Trophoblast cell (in vitro differentiated cells and primary cell): ENCODE measurements at regions not wholly inside any gene's neighbourhood (a gene's known extent, or its start where the extent isn't known, plus 50 kb on each side); places are given as distances from the start of the nearest gene placed in this dataset.

Experiments
- DNase-seq, 2 donors: peaks; one replicate each; pipeline ENCODE4 v3.0.0-alpha.2; 2016
- H2AFZ ChIP-seq: 2 replicates; pipeline ENCODE4 v1.6.1; 2013; ENCODE audit warnings: low read length, moderate library complexity, mild to moderate bottlenecking; ENCODE audit not compliant: insufficient read depth, poor library complexity
- H2AK5ac ChIP-seq: 2 replicates; pipeline ENCODE4 v1.6.1; 2013; ENCODE audit warnings: mild to moderate bottlenecking, low read length
- H2BK120ac ChIP-seq: 2 replicates; pipeline ENCODE4 v1.6.1; 2013; ENCODE audit warnings: low read length, mild to moderate bottlenecking, moderate library complexity; ENCODE audit not compliant: insufficient read depth, poor library complexity
- H2BK12ac ChIP-seq: 2 replicates; pipeline ENCODE4 v1.6.1; 2013; ENCODE audit warnings: mild to moderate bottlenecking, low read length, moderate library complexity
- H2BK5ac ChIP-seq: 2 replicates; pipeline ENCODE4 v1.6.1; 2013; ENCODE audit warnings: low read length, low read depth, moderate library complexity, mild to moderate bottlenecking; ENCODE audit not compliant: poor library complexity
- H3K14ac ChIP-seq: 2 replicates; pipeline ENCODE4 v1.6.1; 2013; ENCODE audit warnings: mild to moderate bottlenecking, low read length
- H3K18ac ChIP-seq: 2 replicates; pipeline ENCODE4 v1.6.1; 2013; ENCODE audit warnings: mild to moderate bottlenecking, low read length
- H3K23ac ChIP-seq: 2 replicates; pipeline ENCODE4 v1.6.1; 2013; ENCODE audit warnings: low read length
- H3K27ac ChIP-seq: 2 replicates; pipeline ENCODE4 v1.5.1; 2013; ENCODE audit warnings: low read depth, mild to moderate bottlenecking, inconsistent platforms, low read length, moderate library complexity
- H3K27me3 ChIP-seq: 2 replicates; pipeline ENCODE4 v1.6.1; 2013; ENCODE audit warnings: inconsistent platforms, mild to moderate bottlenecking, low read length, moderate library complexity; ENCODE audit not compliant: insufficient read depth
- H3K36me3 ChIP-seq, 2 experiments: 1 replicate in 1 of 2; 2 replicates in 1 of 2; pipeline ENCODE4 v1.6.1; 2013; ENCODE audit warnings: low read length in 2 of 2, mild to moderate bottlenecking in 2 of 2, moderate library complexity in 1 of 2; ENCODE audit not compliant: insufficient read depth in 2 of 2, control insufficient read depth in 1 of 2
- H3K4ac ChIP-seq: 2 replicates; pipeline ENCODE4 v1.6.1; 2013; ENCODE audit warnings: low read depth, mild to moderate bottlenecking, low read length, moderate library complexity
- H3K4me1 ChIP-seq, 2 experiments: 1 replicate in 1 of 2; 2 replicates in 1 of 2; pipeline ENCODE4 v1.6.1; 2013; ENCODE audit warnings: low read length in 2 of 2, mild to moderate bottlenecking in 2 of 2, moderate library complexity in 1 of 2; ENCODE audit not compliant: insufficient read depth in 2 of 2, control insufficient read depth in 1 of 2
- H3K4me2 ChIP-seq: 2 replicates; pipeline ENCODE4 v1.6.1; 2013; ENCODE audit warnings: inconsistent platforms, mild to moderate bottlenecking, low read length, moderate library complexity
- H3K4me3 ChIP-seq: 2 replicates; pipeline ENCODE4 v1.5.1; 2013; ENCODE audit warnings: mild to moderate bottlenecking, low read depth, low read length, inconsistent platforms
- H3K79me1 ChIP-seq: one replicate; pipeline ENCODE4 v1.6.1; 2013; ENCODE audit warnings: low read length
- H3K79me2 ChIP-seq: 2 replicates; pipeline ENCODE4 v1.6.1; 2013; ENCODE audit warnings: low read length, mild to moderate bottlenecking; ENCODE audit not compliant: control insufficient read depth, insufficient read depth, poor library complexity
- H3K9ac ChIP-seq: 2 replicates; pipeline ENCODE4 v1.6.1; 2013; ENCODE audit warnings: mild to moderate bottlenecking, low read length
- H3K9me3 ChIP-seq: 2 replicates; pipeline ENCODE4 v1.6.1; 2013; ENCODE audit warnings: low read depth, mild to moderate bottlenecking, control low read depth, inconsistent platforms, low read length; ENCODE audit not compliant: insufficient read depth
- H4K12ac ChIP-seq: 2 replicates; pipeline ENCODE4 v1.6.1; 2013; ENCODE audit warnings: low read depth, mild to moderate bottlenecking, low read length, moderate library complexity
- H4K8ac ChIP-seq: 2 replicates; pipeline ENCODE4 v1.6.1; 2013; ENCODE audit warnings: low read depth, mild to moderate bottlenecking, low read length, moderate library complexity
- H4K91ac ChIP-seq: one replicate; pipeline ENCODE4 v1.6.1; 2013; ENCODE audit warnings: low read depth, mild to moderate bottlenecking, low read length, moderate library complexity
- WGBS: extraction: QIAGEN DNeasy Blood & Tissue Kit; methylation state at CpG from one replicate; pipeline ENCODE4 v1.1.7; 2013; ENCODE audit warnings: missing lambda C conversion rate; ENCODE audit not compliant: insufficient read length, insufficient coverage; ENCODE audit errors: extremely low coverage; 5-methylcytosine and 5-hydroxymethylcytosine counted together

DNA sequence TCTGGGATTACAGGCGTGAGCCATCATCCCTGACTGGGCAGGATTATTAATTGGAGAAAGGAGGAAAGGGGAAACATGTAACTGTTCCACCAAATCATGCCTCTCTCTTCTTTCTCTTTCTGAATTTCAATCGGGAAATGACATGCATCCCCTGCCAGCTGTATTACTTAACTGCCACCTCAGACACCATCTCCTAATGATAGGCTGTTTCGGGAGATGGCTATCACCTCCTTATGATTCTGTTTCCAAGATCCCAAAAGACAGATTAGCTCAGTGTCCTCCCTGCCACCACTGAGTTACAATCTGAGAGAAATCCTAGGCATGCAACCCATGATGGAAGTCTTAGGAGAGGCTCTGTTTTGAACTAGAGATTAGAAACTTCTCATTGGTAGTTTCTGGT is 67.5 kb downstream of the MIS18A start:
- Histone ChIP-seq H3K36me3 (no peaks in the 10 kb centered on the region), H3K4me3 (no peak overlapping the region), H3K79me2 (no peaks in the 10 kb centered on the region), H3K79me1 (no peaks in the 10 kb centered on the region), H2AK5ac (no peak overlapping the region), H3K9ac (no peak overlapping the region), H3K27ac (no peak overlapping the region), H2AFZ (no peak overlapping the region), H3K23ac (no peak overlapping the region), H3K14ac (no peak overlapping the region), H4K8ac (no peak overlapping the region), H3K18ac (no peak overlapping the region), H3K4me1 (no peaks in the 10 kb centered on the region), H4K12ac (no peak overlapping the region), H3K4ac (no peak overlapping the region), H3K27me3 (no peaks in the 10 kb centered on the region), H2BK5ac (no peak overlapping the region), H3K9me3 (no peaks in the 10 kb centered on the region), H2BK12ac (no peak overlapping the region), H3K4me2 (no peak overlapping the region), H4K91ac (no peak overlapping the region), H2BK120ac (no peak overlapping the region)
- no CpG with 5 or more reads among the region's 3 CpGs for WGBS
- peak in 1 of 2 donors; percentile 24 for DNase-seq

GRCh38 chr21:32209580-32209979 is 69.3 kb downstream of the MIS18A start:
- no peak overlapping the region for H3K4ac ChIP-seq
- H3K36me3 ChIP-seq: no peaks in the 10 kb centered on the region
- H2BK12ac ChIP-seq: no peak overlapping the region
- H3K4me1 ChIP-seq: no peaks in the 10 kb centered on the region
- no peaks in the 10 kb centered on the region for H3K27me3 ChIP-seq
- H2BK120ac ChIP-seq: no peak overlapping the region
- no CpG with 5 or more reads among the region's 4 CpGs for WGBS
- no peaks in the 10 kb centered on the region for H3K79me1 ChIP-seq
- H4K8ac ChIP-seq: no peak overlapping the region
- no peak overlapping the region for H4K91ac ChIP-seq
- H3K23ac ChIP-seq: no peak overlapping the region
- H3K27ac ChIP-seq: no peak overlapping the region
- H3K9ac ChIP-seq: no peak overlapping the region
- H3K79me2 ChIP-seq: no peaks in the 10 kb centered on the region
- H3K14ac ChIP-seq: no peak overlapping the region
- H3K18ac ChIP-seq: no peak overlapping the region
- DNase-seq: no peak
- H2AK5ac ChIP-seq: no peak overlapping the region
- H3K9me3 ChIP-seq: no peaks in the 10 kb centered on the region
- no peak overlapping the region for H2AFZ ChIP-seq
- H3K4me3 ChIP-seq: no peak overlapping the region
- H2BK5ac ChIP-seq: no peak overlapping the region
- no peak overlapping the region for H4K12ac ChIP-seq
- H3K4me2 ChIP-seq: no peak overlapping the region

GRCh38 chr21:32207406-32207716 is 71.5 kb downstream of the MIS18A start:
- Histone ChIP-seq H2BK5ac (no peak overlapping the region), H3K23ac (no peak overlapping the region), H2BK12ac (no peak overlapping the region), H3K4ac (no peak overlapping the region), H3K4me3 (no peak overlapping the region), H3K14ac (no peak overlapping the region), H3K9ac (no peak overlapping the region), H2AFZ (no peak overlapping the region), H3K79me2 (no peaks in the 10 kb centered on the region), H4K8ac (no peak overlapping the region), H3K9me3 (no peaks in the 10 kb centered on the region), H3K4me2 (no peak overlapping the region), H3K27me3 (no peaks in the 10 kb centered on the region), H2BK120ac (no peak overlapping the region), H3K4me1 (no peaks in the 10 kb centered on the region), H3K36me3 (no peaks in the 10 kb centered on the region), H3K18ac (no peak overlapping the region), H3K79me1 (no peaks in the 10 kb centered on the region), H3K27ac (no peak overlapping the region), H4K91ac (no peak overlapping the region), H4K12ac (no peak overlapping the region), H2AK5ac (no peak overlapping the region)
- no CpG with 5 or more reads among the region's 2 CpGs for WGBS
- DNase-seq: peak in 1 of 2 donors; percentile 50

- Histone ChIP-seq H4K8ac (no peak overlapping the region), H3K79me2 (no peaks in the 10 kb centered on the region), H2BK120ac (no peak overlapping the region), H4K91ac (no peak overlapping the region), H3K27ac (no peak overlapping the region), H3K18ac (no peak overlapping the region), H2BK5ac (no peak overlapping the region), H2AK5ac (no peak overlapping the region), H3K4me3 (no peak overlapping the region), H3K4me1 (no peaks in the 10 kb centered on the region), H3K14ac (no peak overlapping the region), H3K4me2 (no peak overlapping the region), H3K4ac (no peak overlapping the region), H2AFZ (no peak overlapping the region), H2BK12ac (no peak overlapping the region), H3K79me1 (no peaks in the 10 kb centered on the region), H3K36me3 (no peaks in the 10 kb centered on the region), H3K9me3 (no peaks in the 10 kb centered on the region), H4K12ac (no peak overlapping the region), H3K27me3 (no peaks in the 10 kb centered on the region), H3K23ac (no peak overlapping the region), H3K9ac (no peak overlapping the region)
- DNase-seq: peak; percentile 7 to 74
- no CpG with 5 or more reads among the region's 16 CpGs for WGBS
Observed at GRCh38 chr21:32206631-32207405, 72.0 kb downstream of the MIS18A start.
